GM18909 (cell line): ENCODE measurements at regions not wholly inside any gene's neighbourhood (a gene's known extent, or its start where the extent isn't known, plus 50 kb on each side); places are given as distances from the start of the nearest gene placed in this dataset.

Experiments
- ATAC-seq: cut with Tn5 transposase; IDR thresholded peaks from one replicate; pipeline ENCODE4 v1.9.1; 2021; ENCODE audit warnings: mild to moderate bottlenecking; ENCODE audit not compliant: unreplicated experiment, poor library complexity

GRCh38 chr2:37857575-37858399 is 67.3 kb upstream of the RMDN2 start:
- ATAC-seq: no peak

GRCh38 chr2:37858400-37858711 is 66.7 kb upstream of the RMDN2 start:
- no peak for ATAC-seq

GRCh38 chr2:37858725-37859267 is 66.3 kb upstream of the RMDN2 start:
- ATAC-seq: no peak

- no peak for ATAC-seq
These were observed 62.5 kb upstream of the RMDN2 start for GRCh38 chr2:37862620-37863019.

GRCh38 chr2:37864217-37864616 is 60.9 kb upstream of the RMDN2 start:
- no peak for ATAC-seq

- ATAC-seq: no peak
These were observed 59.4 kb upstream of the RMDN2 start for GRCh38 chr2:37865640-37866039.

GRCh38 chr2:37866171-37866934 is 58.7 kb upstream of the RMDN2 start:
- no peak for ATAC-seq

GRCh38 chr2:37867166-37867565 is 57.9 kb upstream of the RMDN2 start:
- ATAC-seq: no peak

GRCh38 chr2:37868866-37869265 is 56.2 kb upstream of the RMDN2 start:
- ATAC-seq: no peak

GRCh38 chr2:37869304-37869703 is 55.8 kb upstream of the RMDN2 start:
- no peak for ATAC-seq

- no peak for ATAC-seq
These were observed 55.3 kb upstream of the RMDN2 start for GRCh38 chr2:37869771-37870170.

- no peak for ATAC-seq
These were observed 54.3 kb upstream of the RMDN2 start for GRCh38 chr2:37870829-37871228.

- peak; percentile 66 for ATAC-seq
These were observed 53.5 kb upstream of the RMDN2 start for GRCh38 chr2:37871456-37872191.

- ATAC-seq: no peak
These were observed 52.8 kb upstream of the RMDN2 start for GRCh38 chr2:37872192-37872750.

GRCh38 chr2:37873229-37873628 is 51.9 kb upstream of the RMDN2 start:
- no peak for ATAC-seq

GRCh38 chr2:37873749-37874330 is 51.2 kb upstream of the RMDN2 start:
- ATAC-seq: no peak

- ATAC-seq: peak; percentile 59
These were observed 50.6 kb upstream of the RMDN2 start for GRCh38 chr2:37874470-37874869.
